ENCODE measurements at regions not wholly inside any gene's neighbourhood (a gene's known extent, or its start where the extent isn't known, plus 50 kb on each side); places are given as distances from the start of the nearest gene placed in this dataset.

- TF ChIP-seq, protein P1, sequence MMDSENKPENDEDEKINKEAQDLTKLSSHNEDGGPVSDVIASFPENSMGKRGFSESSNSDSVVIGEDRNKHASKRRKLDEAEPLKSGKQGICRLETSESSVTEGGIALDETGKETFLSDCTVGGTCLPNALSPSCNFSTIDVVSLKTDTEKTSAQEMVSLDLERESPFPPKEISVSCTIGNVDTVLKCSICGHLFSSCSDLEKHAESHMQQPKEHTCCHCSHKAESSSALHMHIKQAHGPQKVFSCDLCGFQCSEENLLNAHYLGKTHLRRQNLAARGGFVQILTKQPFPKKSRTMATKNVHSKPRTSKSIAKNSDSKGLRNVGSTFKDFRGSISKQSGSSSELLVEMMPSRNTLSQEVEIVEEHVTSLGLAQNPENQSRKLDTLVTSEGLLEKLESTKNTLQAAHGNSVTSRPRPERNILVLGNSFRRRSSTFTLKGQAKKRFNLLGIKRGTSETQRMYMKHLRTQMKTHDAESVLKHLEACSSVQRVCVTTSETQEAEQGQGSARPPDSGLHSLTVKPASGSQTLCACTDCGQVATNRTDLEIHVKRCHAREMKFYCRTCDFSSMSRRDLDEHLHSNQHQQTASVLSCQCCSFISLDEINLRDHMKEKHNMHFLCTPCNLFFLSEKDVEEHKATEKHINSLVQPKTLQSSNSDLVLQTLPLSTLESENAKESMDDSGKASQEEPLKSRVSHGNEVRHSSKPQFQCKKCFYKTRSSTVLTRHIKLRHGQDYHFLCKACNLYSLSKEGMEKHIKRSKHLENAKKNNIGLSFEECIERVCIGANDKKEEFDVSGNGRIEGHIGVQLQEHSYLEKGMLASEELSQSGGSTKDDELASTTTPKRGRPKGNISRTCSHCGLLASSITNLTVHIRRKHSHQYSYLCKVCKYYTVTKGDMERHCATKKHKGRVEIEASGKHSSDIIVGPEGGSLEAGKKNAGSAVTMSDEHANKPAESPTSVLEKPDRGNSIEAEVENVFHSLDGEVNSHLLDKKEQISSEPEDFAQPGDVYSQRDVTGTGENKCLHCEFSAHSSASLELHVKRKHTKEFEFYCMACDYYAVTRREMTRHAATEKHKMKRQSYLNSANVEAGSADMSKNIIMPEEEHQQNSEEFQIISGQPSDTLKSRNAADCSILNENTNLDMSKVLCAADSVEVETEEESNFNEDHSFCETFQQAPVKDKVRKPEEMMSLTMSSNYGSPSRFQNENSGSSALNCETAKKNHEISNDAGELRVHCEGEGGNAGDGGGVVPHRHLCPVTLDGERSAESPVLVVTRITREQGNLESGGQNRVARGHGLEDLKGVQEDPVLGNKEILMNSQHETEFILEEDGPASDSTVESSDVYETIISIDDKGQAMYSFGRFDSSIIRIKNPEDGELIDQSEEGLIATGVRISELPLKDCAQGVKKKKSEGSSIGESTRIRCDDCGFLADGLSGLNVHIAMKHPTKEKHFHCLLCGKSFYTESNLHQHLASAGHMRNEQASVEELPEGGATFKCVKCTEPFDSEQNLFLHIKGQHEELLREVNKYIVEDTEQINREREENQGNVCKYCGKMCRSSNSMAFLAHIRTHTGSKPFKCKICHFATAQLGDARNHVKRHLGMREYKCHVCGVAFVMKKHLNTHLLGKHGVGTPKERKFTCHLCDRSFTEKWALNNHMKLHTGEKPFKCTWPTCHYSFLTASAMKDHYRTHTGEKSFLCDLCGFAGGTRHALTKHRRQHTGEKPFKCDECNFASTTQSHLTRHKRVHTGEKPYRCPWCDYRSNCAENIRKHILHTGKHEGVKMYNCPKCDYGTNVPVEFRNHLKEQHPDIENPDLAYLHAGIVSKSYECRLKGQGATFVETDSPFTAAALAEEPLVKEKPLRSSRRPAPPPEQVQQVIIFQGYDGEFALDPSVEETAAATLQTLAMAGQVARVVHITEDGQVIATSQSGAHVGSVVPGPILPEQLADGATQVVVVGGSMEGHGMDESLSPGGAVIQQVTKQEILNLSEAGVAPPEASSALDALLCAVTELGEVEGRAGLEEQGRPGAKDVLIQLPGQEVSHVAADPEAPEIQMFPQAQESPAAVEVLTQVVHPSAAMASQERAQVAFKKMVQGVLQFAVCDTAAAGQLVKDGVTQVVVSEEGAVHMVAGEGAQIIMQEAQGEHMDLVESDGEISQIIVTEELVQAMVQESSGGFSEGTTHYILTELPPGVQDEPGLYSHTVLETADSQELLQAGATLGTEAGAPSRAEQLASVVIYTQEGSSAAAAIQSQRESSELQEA (IDR thresholded peaks at IDR 0.05; ENCODE audit: low read depth): no peak
- TF ChIP-seq, protein P2, sequence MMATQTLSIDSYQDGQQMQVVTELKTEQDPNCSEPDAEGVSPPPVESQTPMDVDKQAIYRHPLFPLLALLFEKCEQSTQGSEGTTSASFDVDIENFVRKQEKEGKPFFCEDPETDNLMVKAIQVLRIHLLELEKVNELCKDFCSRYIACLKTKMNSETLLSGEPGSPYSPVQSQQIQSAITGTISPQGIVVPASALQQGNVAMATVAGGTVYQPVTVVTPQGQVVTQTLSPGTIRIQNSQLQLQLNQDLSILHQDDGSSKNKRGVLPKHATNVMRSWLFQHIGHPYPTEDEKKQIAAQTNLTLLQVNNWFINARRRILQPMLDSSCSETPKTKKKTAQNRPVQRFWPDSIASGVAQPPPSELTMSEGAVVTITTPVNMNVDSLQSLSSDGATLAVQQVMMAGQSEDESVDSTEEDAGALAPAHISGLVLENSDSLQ (IDR thresholded peaks at IDR 0.05): no peak
- TF ChIP-seq, protein P3, sequence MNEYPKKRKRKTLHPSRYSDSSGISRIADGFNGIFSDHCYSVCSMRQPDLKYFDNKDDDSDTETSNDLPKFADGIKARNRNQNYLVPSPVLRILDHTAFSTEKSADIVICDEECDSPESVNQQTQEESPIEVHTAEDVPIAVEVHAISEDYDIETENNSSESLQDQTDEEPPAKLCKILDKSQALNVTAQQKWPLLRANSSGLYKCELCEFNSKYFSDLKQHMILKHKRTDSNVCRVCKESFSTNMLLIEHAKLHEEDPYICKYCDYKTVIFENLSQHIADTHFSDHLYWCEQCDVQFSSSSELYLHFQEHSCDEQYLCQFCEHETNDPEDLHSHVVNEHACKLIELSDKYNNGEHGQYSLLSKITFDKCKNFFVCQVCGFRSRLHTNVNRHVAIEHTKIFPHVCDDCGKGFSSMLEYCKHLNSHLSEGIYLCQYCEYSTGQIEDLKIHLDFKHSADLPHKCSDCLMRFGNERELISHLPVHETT (CRISPR knock-in tag; conservative IDR thresholded peaks at IDR 0.05 in 1 of 2, IDR thresholded peaks at IDR 0.05 in 1 of 2): no peak
- TF ChIP-seq ZNF785 (CRISPR knock-in tag; IDR thresholded peaks at IDR 0.05): no peak
- TF ChIP-seq, protein P4, sequence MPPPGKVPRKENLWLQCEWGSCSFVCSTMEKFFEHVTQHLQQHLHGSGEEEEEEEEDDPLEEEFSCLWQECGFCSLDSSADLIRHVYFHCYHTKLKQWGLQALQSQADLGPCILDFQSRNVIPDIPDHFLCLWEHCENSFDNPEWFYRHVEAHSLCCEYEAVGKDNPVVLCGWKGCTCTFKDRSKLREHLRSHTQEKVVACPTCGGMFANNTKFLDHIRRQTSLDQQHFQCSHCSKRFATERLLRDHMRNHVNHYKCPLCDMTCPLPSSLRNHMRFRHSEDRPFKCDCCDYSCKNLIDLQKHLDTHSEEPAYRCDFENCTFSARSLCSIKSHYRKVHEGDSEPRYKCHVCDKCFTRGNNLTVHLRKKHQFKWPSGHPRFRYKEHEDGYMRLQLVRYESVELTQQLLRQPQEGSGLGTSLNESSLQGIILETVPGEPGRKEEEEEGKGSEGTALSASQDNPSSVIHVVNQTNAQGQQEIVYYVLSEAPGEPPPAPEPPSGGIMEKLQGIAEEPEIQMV (tag; conservative IDR thresholded peaks at IDR 0.05; ENCODE audit: low read depth): no peak
- TF ChIP-seq, protein P5, sequence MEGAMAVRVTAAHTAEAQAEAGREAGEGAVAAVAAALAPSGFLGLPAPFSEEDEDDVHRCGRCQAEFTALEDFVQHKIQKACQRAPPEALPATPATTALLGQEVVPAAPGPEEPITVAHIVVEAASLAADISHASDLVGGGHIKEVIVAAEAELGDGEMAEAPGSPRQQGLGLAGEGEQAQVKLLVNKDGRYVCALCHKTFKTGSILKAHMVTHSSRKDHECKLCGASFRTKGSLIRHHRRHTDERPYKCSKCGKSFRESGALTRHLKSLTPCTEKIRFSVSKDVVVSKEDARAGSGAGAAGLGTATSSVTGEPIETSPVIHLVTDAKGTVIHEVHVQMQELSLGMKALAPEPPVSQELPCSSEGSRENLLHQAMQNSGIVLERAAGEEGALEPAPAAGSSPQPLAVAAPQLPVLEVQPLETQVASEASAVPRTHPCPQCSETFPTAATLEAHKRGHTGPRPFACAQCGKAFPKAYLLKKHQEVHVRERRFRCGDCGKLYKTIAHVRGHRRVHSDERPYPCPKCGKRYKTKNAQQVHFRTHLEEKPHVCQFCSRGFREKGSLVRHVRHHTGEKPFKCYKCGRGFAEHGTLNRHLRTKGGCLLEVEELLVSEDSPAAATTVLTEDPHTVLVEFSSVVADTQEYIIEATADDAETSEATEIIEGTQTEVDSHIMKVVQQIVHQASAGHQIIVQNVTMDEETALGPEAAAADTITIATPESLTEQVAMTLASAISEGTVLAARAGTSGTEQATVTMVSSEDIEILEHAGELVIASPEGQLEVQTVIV (CRISPR knock-in tag; IDR thresholded peaks at IDR 0.05; ENCODE audit: borderline replicate concordance): no peak
- TF ChIP-seq ZBTB1 (CRISPR knock-in tag; IDR thresholded peaks at IDR 0.05; ENCODE audit: borderline replicate concordance, low read depth): no peak
These were observed 331.5 kb upstream of the CNTNAP2 start (continued) for GRCh38 chr7:145784809-145785780.

Measured in K562 (cell line).